Raji (cell line): ENCODE measurements at regions not wholly inside any gene's neighbourhood (a gene's known extent, or its start where the extent isn't known, plus 50 kb on each side); places are given as distances from the start of the nearest gene placed in this dataset.

ENCODE experiments used
- POLR2A ChIP-seq: IDR thresholded peaks from 2 replicates; pipeline ENCODE4 v1.6.1; 2011; ENCODE audit warnings: low read depth, low read length, control low read depth; ENCODE audit not compliant: insufficient read depth

DNA sequence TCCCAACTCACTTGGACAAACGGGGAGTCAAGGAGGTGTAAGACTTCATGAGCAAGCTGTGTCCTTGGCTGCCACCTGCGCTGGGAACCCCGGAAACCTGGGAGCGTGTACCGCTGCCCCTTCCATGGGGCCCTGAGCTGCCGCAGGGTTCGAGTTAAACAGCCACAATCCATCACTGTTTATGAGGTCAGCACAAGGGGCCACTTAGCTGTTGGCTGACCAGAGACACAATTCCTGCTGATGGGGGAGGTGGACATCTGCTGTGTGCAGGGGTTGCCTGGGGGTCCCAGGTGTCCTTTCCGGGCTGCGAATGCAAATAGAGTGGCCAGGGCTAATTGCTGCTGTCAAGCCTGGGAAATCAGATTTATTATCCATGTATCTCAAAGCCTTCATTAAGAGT is 549.3 kb downstream of the BRD1 start:
- TF ChIP-seq POLR2A, result no peak

DNA sequence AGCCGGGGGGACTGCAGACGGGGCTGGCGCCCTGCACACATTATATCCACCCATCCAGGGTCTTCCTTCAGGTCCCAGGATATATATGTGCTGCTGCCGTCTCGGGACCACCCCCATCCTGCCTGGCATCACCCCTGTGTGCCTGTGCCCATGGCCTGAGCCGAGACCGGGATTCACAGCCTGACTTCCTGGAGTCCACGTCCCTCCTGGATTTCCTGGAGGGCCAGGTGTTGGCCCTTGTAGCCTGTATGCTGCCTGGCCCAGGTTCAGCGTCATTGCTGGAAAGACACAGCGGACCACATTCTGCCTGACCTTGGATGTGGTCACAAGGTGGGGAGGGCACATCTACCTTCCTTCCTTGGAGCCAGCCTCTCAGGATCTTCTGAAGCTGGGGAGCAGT is 551.1 kb downstream of the BRD1 start:
- no peak for TF ChIP-seq POLR2A

GRCh38 chr22:49274754-49275380 is 552.8 kb downstream of the BRD1 start:
- no peak for TF ChIP-seq POLR2A

- no peak for TF ChIP-seq POLR2A
Measured at GRCh38 chr22:49272546-49273125, 555.0 kb downstream of the BRD1 start.

DNA sequence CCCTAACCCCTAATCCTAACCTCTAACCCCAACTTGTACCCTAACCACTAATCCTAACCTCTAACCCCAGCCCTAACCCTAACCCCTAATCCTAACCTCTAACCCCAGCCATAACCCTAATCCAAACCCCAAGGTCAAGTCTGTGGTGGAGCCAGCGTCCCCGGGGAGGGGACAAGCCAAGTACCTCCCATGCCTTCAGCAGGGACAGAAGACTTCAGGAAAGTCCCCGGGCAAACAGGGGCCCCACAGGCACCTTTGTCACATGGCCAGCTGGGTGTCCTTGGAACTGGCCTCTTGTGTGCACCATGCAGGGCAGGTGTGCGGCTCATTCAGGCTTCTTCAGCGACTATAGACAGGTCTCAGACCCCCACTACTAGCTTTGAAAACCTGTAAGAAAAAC is 555.8 kb downstream of the BRD1 start:
- no peak for TF ChIP-seq POLR2A

GRCh38 chr22:49271369-49271727 is 556.3 kb downstream of the BRD1 start:
- no peak for TF ChIP-seq POLR2A

- no peak for TF ChIP-seq POLR2A
Measured at GRCh38 chr22:49270595-49271368, 556.9 kb downstream of the BRD1 start.

DNA sequence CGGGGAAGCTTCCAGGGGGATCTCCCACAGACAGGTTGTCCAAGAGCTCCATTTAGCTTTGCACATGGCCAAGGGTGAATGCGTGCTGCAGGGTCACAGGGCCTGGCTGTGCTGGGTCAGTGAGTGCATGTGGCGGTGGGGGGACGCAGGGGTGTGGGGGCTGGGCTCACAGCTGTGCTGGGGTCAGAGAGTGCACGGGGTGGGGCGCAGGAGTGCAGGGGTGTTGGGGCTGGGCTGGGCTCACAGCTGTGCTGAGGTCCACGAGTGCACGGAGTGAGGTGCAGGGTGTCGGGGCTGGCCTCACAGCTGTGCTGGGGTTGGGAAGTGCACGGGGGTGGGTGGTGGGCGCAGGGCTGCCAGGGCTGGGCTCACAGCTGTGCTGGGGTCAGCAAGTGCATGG is 557.7 kb downstream of the BRD1 start:
- no peak for TF ChIP-seq POLR2A

- no peak for TF ChIP-seq POLR2A
Measured at GRCh38 chr22:49269371-49269770, 558.3 kb downstream of the BRD1 start.

DNA sequence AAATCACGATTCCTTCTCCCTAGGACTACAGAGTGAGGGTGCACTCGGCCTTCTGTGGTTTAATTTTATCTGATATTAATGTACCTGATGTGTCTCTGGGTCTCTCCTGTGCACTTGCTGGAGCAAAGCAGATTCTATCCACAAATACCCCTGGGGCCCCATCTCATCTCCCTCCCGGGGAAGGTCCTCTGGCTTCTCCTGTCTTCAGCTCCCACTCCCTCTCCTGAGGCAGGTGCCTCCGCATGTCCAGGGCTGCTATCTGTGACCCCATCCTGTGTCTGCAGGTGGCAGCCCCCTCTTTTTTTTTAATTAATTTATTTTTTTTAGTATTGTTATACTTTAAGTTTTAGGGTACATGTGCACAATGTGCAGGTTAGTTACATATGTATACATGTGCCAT is 558.7 kb downstream of the BRD1 start:
- TF ChIP-seq POLR2A, result no peak

- TF ChIP-seq POLR2A, result no peak
Measured at GRCh38 chr22:49267996-49268395, 559.7 kb downstream of the BRD1 start.

DNA sequence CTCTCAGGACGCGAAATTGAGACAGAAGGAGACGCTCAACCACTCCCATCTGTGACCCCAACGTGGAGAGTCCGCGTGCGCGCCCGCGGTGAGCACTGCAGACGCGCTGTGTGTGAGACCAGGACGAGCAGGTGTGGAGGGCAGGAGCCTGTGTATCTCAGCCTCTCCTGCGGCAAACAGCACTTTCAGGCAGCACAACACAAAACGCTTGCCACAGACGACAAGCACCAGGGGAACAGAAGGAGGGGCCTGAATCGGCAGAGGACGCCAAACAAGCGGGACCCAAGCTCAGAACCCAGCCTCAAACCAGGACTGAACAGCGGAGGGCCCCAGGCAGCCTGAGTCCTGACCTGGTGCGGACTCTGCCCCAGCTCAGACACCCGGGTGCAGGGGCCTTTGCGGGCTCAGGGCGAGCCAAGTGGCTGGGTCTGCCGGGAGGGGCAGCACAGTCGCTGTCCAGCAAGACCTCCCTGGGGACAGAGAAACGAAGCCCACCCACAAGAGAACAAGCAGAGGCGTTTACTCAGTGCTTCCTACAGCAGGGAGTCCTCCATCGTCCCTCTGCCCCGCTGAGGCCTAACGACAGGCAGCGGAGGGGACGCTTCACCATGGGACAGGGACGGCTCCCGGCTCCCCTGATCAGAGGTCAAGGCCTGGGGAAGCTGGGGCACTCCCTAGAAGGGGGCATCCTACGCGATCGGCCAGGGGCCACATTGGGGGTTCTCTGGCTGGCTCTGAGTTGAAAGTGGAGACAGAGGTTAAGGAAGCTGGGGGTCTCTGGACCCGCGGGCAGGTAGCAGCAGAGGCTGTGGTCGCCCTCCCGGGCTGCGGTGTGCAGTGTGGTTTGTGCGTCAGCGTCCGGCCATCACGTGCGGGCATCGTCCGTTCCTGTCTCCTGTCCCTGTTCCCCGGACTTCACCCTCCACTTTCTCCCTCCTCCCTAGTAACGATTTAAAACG is 560.8 kb downstream of the BRD1 start:
- TF ChIP-seq POLR2A, result no peak

DNA sequence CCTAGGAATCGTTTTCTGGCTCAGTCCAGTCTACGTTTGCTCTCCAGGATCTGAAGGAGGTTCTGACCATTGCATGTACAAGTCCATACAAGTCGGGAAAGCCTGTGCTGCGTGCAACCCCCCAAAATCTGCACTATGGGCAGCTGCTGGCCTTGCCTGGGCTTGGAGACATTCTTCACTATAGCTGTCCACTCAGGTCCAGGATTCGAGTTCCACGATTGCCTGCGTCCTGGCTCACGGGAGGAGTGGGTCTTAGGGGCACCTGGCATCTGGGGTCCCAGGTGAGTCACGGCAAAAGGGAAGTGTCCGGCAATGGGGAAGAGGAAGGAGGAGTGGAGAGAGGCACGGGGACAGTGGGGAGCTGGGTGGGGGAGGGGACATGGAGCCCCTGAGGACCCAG is 563.0 kb downstream of the BRD1 start:
- no peak for TF ChIP-seq POLR2A

DNA sequence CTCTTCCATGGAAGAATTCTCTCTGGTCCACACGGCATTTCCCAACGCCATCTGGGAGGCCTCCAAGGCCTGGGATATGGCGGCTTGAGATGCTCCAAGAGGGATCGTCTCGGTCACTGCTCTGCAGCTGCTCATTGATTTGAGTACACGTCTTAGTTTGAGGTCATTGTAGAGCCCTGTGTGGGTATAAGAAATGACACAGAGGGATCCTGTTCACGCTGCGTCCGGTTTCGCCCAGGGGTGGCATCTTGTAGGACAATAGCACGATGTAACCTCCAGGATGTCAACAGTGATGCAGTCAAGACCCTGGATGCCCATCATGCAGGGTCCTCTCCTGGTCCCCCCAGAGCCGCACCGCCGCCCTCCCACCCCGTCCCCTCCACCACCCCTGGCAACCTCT is 564.6 kb downstream of the BRD1 start:
- no peak for TF ChIP-seq POLR2A

- TF ChIP-seq POLR2A, result no peak
Measured at GRCh38 chr22:49262167-49262566, 565.5 kb downstream of the BRD1 start.
